Thymus (tissue), 11 donors: ENCODE measurements at regions not wholly inside any gene's neighbourhood (a gene's known extent, or its start where the extent isn't known, plus 50 kb on each side); places are given as distances from the start of the nearest gene placed in this dataset.

Source experiments
- DNase-seq, 9 donors: peaks; one replicate each; pipeline ENCODE4 v3.0.0-alpha.2; 2013; ENCODE audit warnings: low spot score in 9 of 9, low read depth in 6 of 9, missing footprints in 1 of 9
- H3K27ac ChIP-seq, 2 donors: one replicate each; pipeline ENCODE4 v1.5.1; 2013; ENCODE audit warnings: control low read depth in 1 of 2, low read depth in 1 of 2, low read length in 1 of 2, mild to moderate bottlenecking in 1 of 2, moderate library complexity in 1 of 2
- H3K27me3 ChIP-seq, 2 donors: one replicate each; pipeline ENCODE4 v1.5.1; 2013; ENCODE audit warnings: low read length in 1 of 2; ENCODE audit not compliant: control insufficient read depth in 2 of 2, insufficient read depth in 1 of 2
- H3K36me3 ChIP-seq, 2 donors: one replicate each; pipeline ENCODE4 v1.5.1; 2013; ENCODE audit warnings: low read length in 1 of 2, mild to moderate bottlenecking in 1 of 2, moderate library complexity in 1 of 2; ENCODE audit not compliant: control insufficient read depth in 2 of 2, insufficient read depth in 2 of 2
- H3K4me1 ChIP-seq, 2 donors: one replicate each; pipeline ENCODE4 v1.5.1; 2013; ENCODE audit warnings: low read length in 2 of 2; ENCODE audit not compliant: control insufficient read depth in 2 of 2, insufficient read depth in 2 of 2
- H3K4me3 ChIP-seq, 2 donors: one replicate each; pipeline ENCODE4 v1.5.1; 2013; ENCODE audit warnings: low read length in 2 of 2, control low read depth in 1 of 2, mild to moderate bottlenecking in 1 of 2
- H3K9me3 ChIP-seq, 2 donors: one replicate each; pipeline ENCODE4 v1.5.1; 2013; ENCODE audit warnings: low read length in 1 of 2, mild to moderate bottlenecking in 1 of 2; ENCODE audit not compliant: control insufficient read depth in 2 of 2, insufficient read depth in 1 of 2
- WGBS: extraction: QIAGEN DNeasy Blood & Tissue Kit; methylation state at CpG from one replicate; pipeline ENCODE4 v1.1.7; 2013; 5-methylcytosine and 5-hydroxymethylcytosine counted together
- donor health status: healthy.

DNA sequence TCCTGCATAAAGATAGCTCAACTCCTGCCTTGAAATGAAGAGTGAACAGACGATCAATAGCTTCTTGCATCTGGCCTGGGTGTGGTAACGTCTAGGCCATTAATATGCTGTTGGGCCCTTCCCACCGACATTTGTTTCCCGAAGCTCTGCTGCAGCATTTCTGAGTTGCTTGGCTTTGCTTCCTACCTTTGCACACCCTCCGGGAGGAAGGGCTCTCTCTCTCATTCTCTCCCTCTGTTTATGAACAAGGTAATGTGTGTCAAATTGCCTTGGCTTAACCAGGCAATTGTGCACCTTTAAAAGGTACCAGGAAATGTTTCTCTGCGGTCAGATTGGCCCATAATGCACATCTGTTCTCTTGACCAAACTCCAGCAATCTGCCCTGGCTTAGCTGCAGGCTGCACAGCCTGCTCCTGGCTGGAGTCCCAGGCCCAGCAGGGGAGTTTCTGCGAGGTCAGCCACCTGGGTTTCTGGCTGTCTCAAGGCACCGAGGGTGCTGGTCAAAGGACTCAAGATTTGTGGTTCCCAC lies 223.7 kb downstream of the SNX10 start:
- WGBS: 73% methylated on average over 8 of the region's 8 CpGs
- DNase-seq: no peak
- H3K27ac ChIP-seq: no peak overlapping the region

GRCh38 chr7:26520483-26520882 lies 228.8 kb downstream of the SNX10 start:
- Histone ChIP-seq H3K4me1 (no peaks in the 10 kb centered on the region), H3K9me3 (no peaks in the 10 kb centered on the region), H3K27me3 (no peaks in the 10 kb centered on the region), H3K27ac (no peak overlapping the region), H3K36me3 (no peaks in the 10 kb centered on the region), H3K4me3 (no peak overlapping the region)
- no peak for DNase-seq
- whole genome bisulfite sequencing: 94% methylated on average over 3 of the region's 3 CpGs

More for the DNA sequence above, 223.7 kb downstream of the SNX10 start:
- no peaks in the 10 kb centered on the region for H3K9me3 ChIP-seq
- no peaks in the 10 kb centered on the region for H3K4me1 ChIP-seq
- H3K27me3 ChIP-seq: no peaks in the 10 kb centered on the region
- H3K4me3 ChIP-seq: no peak overlapping the region
- H3K36me3 ChIP-seq: no peaks in the 10 kb centered on the region

GRCh38 chr7:26522633-26523032 lies 231.0 kb downstream of the SNX10 start:
- Histone ChIP-seq H3K4me3 (no peak overlapping the region), H3K27me3 (no peaks in the 10 kb centered on the region), H3K27ac (no peak overlapping the region), H3K36me3 (no peaks in the 10 kb centered on the region), H3K9me3 (no peaks in the 10 kb centered on the region), H3K4me1 (no peaks in the 10 kb centered on the region)
- no peak for DNase-seq
- 99% methylated on average over 1 of the region's 1 CpG for WGBS

- no peaks in the 10 kb centered on the region for H3K27me3 ChIP-seq
- no peak overlapping the region for H3K4me3 ChIP-seq
- H3K27ac ChIP-seq: no peak overlapping the region
- H3K9me3 ChIP-seq: no peaks in the 10 kb centered on the region
- no peaks in the 10 kb centered on the region for H3K36me3 ChIP-seq
- 66% methylated on average over 16 of the region's 16 CpGs for WGBS
- DNase-seq: no peak
- H3K4me1 ChIP-seq: no peaks in the 10 kb centered on the region
Observed at GRCh38 chr7:26525398-26526264, 234.0 kb downstream of the SNX10 start.

DNA sequence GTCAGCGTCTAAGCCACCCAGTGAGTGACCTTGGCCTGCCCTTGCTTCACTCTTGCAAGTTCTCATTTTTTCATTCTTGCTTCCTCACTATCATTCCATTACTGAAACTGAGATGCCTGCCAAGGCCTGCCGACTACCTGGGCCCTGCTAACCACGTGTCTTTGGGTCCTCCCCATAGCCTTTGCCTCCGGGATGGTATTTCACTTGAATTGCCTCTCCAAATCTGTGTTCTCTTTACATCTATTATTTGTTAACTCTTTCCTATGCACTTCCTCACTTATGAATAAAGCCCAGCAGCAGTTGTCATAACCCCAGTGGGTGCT lies 234.6 kb downstream of the SNX10 start:
- no peak for DNase-seq
- Histone ChIP-seq H3K4me3 (no peak overlapping the region), H3K9me3 (no peaks in the 10 kb centered on the region), H3K4me1 (no peaks in the 10 kb centered on the region), H3K27ac (no peak overlapping the region), H3K27me3 (no peaks in the 10 kb centered on the region), H3K36me3 (no peaks in the 10 kb centered on the region)
- 79% methylated on average over 4 of the region's 4 CpGs for WGBS

- WGBS: 90% methylated on average over 1 of the region's 1 CpG
- Histone ChIP-seq H3K27me3 (no peaks in the 10 kb centered on the region), H3K36me3 (no peaks in the 10 kb centered on the region), H3K9me3 (no peaks in the 10 kb centered on the region), H3K27ac (no peak overlapping the region), H3K4me1 (peaks cover 14 to 19% of the 10 kb centered on the region in 2 donors), H3K4me3 (no peak overlapping the region)
- DNase-seq: no peak
Observed at GRCh38 chr7:26531926-26532325, 240.3 kb downstream of the SNX10 start.

- Histone ChIP-seq H3K4me1 (peaks cover 20 to 25% of the 10 kb centered on the region in 2 donors), H3K9me3 (no peaks in the 10 kb centered on the region), H3K27ac (no peak overlapping the region), H3K4me3 (no peak overlapping the region), H3K27me3 (no peaks in the 10 kb centered on the region), H3K36me3 (no peaks in the 10 kb centered on the region)
- DNase-seq: no peak
- 95% methylated on average over 1 of the region's 1 CpG for WGBS
Observed at GRCh38 chr7:26532471-26532870, 240.8 kb downstream of the SNX10 start.

- peaks cover 25 to 31% of the 10 kb centered on the region in 2 donors for H3K4me1 ChIP-seq
- no peak overlapping the region for H3K4me3 ChIP-seq
- no peaks in the 10 kb centered on the region for H3K9me3 ChIP-seq
- 79% methylated on average over 4 of the region's 4 CpGs for WGBS
- H3K36me3 ChIP-seq: no peaks in the 10 kb centered on the region
- DNase-seq: no peak
- H3K27ac ChIP-seq: no peak overlapping the region
- no peaks in the 10 kb centered on the region for H3K27me3 ChIP-seq
Observed at GRCh38 chr7:26533217-26533616, 241.6 kb downstream of the SNX10 start.

GRCh38 chr7:26534649-26535482 lies 243.2 kb downstream of the SNX10 start:
- Histone ChIP-seq H3K4me1 (peaks cover 30 to 41% of the 10 kb centered on the region in 2 donors), H3K9me3 (no peaks in the 10 kb centered on the region), H3K36me3 (no peaks in the 10 kb centered on the region), H3K27ac (peak overlapping the region; percentile 49 to 84), H3K4me3 (no peak overlapping the region), H3K27me3 (no peaks in the 10 kb centered on the region)
- WGBS: 58% methylated on average over 17 of the region's 17 CpGs
- peak in 3 of 9 donors; percentile 25 to 63 (median 35) for DNase-seq
